Mesothelial cell of epicardium (in vitro differentiated cells): ENCODE measurements at regions not wholly inside any gene's neighbourhood (a gene's known extent, or its start where the extent isn't known, plus 50 kb on each side); places are given as distances from the start of the nearest gene placed in this dataset.
A peak's percentile ranks its signal among the peaks of the same experiment; 100 is the strongest.

Source experiments
- DNase-seq, 2 experiments: peaks; one replicate each; pipeline ENCODE4 v3.0.0; 2021; ENCODE audit warnings: low spot score in 2 of 2; ENCODE audit not compliant: unreplicated experiment in 2 of 2
- H3K27ac Mint-ChIP-seq: 2 replicates; pipeline ENCODE4 v1.8.0; 2021; ENCODE audit warnings: mixed read lengths
- H3K27me3 Mint-ChIP-seq: 2 replicates; pipeline ENCODE4 v1.8.0; 2021; ENCODE audit warnings: low read depth, mixed read lengths
- H3K36me3 Mint-ChIP-seq: 2 replicates; pipeline ENCODE4 v1.8.0; 2021; ENCODE audit warnings: mixed read lengths
- H3K4me1 Mint-ChIP-seq: 2 replicates; pipeline ENCODE4 v1.8.0; 2021; ENCODE audit warnings: mixed read lengths
- H3K4me3 Mint-ChIP-seq: 2 replicates; pipeline ENCODE4 v1.8.0; 2021; ENCODE audit warnings: mild to moderate bottlenecking, moderate library complexity, mixed read lengths
- H3K9me3 Mint-ChIP-seq: 2 replicates; pipeline ENCODE4 v1.8.0; 2021; ENCODE audit warnings: mixed read lengths
- CTCF ChIP-seq: fragments of 200-600 bp; sonication (generic); IDR thresholded peaks from one replicate; pipeline ENCODE4 v1.5.0; 2021; ENCODE audit warnings: antibody characterized with exemption; ENCODE audit not compliant: unreplicated experiment

- Mint-ChIP-seq H3K27ac (no peak overlapping the region), H3K9me3 (peaks cover 6% of the 10 kb centered on the region), H3K36me3 (no peaks in the 10 kb centered on the region), H3K4me1 (peaks cover 7% of the 10 kb centered on the region), H3K27me3 (no peaks in the 10 kb centered on the region), H3K4me3 (no peak overlapping the region)
- DNase-seq, result no peak
- no peak for TF ChIP-seq CTCF
Measured at GRCh38 chr5:68521776-68522175, 306.2 kb downstream of the PIK3R1 start.

GRCh38 chr5:68522863-68523262 is 307.3 kb downstream of the PIK3R1 start:
- H3K4me3 Mint-ChIP-seq, result no peak overlapping the region
- H3K27ac Mint-ChIP-seq, result peak overlapping the region; percentile 29
- peaks cover 7% of the 10 kb centered on the region for H3K4me1 Mint-ChIP-seq
- DNase-seq, result no peak
- peaks cover 11% of the 10 kb centered on the region for H3K9me3 Mint-ChIP-seq
- no peak for TF ChIP-seq CTCF
- H3K36me3 Mint-ChIP-seq, result peaks cover 2% of the 10 kb centered on the region
- no peaks in the 10 kb centered on the region for H3K27me3 Mint-ChIP-seq

- Mint-ChIP-seq H3K27me3 (no peaks in the 10 kb centered on the region), H3K36me3 (peaks cover 4% of the 10 kb centered on the region), H3K9me3 (peaks cover 8% of the 10 kb centered on the region), H3K4me1 (peaks cover 12% of the 10 kb centered on the region), H3K27ac (no peak overlapping the region), H3K4me3 (no peak overlapping the region)
- DNase-seq, result no peak
- no peak for TF ChIP-seq CTCF
Measured at GRCh38 chr5:68528821-68529273, 313.3 kb downstream of the PIK3R1 start.

- Mint-ChIP-seq H3K4me1 (peaks cover 18% of the 10 kb centered on the region), H3K36me3 (peaks cover 4% of the 10 kb centered on the region), H3K4me3 (no peak overlapping the region), H3K27me3 (no peaks in the 10 kb centered on the region), H3K27ac (no peak overlapping the region), H3K9me3 (peaks cover 8% of the 10 kb centered on the region)
- no peak for DNase-seq
- TF ChIP-seq CTCF, result no peak
Measured at GRCh38 chr5:68529581-68529980, 314.0 kb downstream of the PIK3R1 start.

GRCh38 chr5:68531970-68532369 is 316.4 kb downstream of the PIK3R1 start:
- H3K27ac Mint-ChIP-seq, result no peak overlapping the region
- H3K36me3 Mint-ChIP-seq, result peaks cover 4% of the 10 kb centered on the region

More at GRCh38 chr5:68531970-68532369, 316.4 kb downstream of the PIK3R1 start:
- no peak for DNase-seq
- no peak overlapping the region for H3K4me3 Mint-ChIP-seq
- peaks cover 24% of the 10 kb centered on the region for H3K4me1 Mint-ChIP-seq
- no peaks in the 10 kb centered on the region for H3K27me3 Mint-ChIP-seq
- peaks cover 8% of the 10 kb centered on the region for H3K9me3 Mint-ChIP-seq
- no peak for TF ChIP-seq CTCF
